ENCODE measurements at regions not wholly inside any gene's neighbourhood (a gene's known extent, or its start where the extent isn't known, plus 50 kb on each side); places are given as distances from the start of the nearest gene placed in this dataset.
A peak's percentile ranks its signal among the peaks of the same experiment; 100 is the strongest.

- no peak for DNase-seq (ENCODE audit: low read depth in 2 of 2)
Measured at GRCh38 chr20:39877788-39878187, 811.2 kb downstream of the MAFB start.

- no peak for DNase-seq (ENCODE audit: low read depth in 2 of 2)
Measured at GRCh38 chr20:39876976-39877635, 811.9 kb downstream of the MAFB start.

GRCh38 chr20:39875492-39876110 is 813.4 kb downstream of the MAFB start:
- no peak for DNase-seq (ENCODE audit: low read depth in 2 of 2)

GRCh38 chr20:39874049-39874893 is 814.8 kb downstream of the MAFB start:
- DNase-seq (ENCODE audit: low read depth in 2 of 2) = peak in 1 of 2 donors; percentile 10

GRCh38 chr20:39873286-39873685 is 815.8 kb downstream of the MAFB start:
- DNase-seq (ENCODE audit: low read depth in 2 of 2) = no peak

GRCh38 chr20:39871013-39871412 is 818.0 kb downstream of the MAFB start:
- no peak for DNase-seq (ENCODE audit: low read depth in 2 of 2)

- no peak for DNase-seq (ENCODE audit: low read depth in 2 of 2)
Measured at GRCh38 chr20:39865446-39865845, 823.6 kb downstream of the MAFB start.

GRCh38 chr20:39862470-39862891 is 826.6 kb downstream of the MAFB start:
- DNase-seq (ENCODE audit: low read depth in 2 of 2) = no peak

- DNase-seq (ENCODE audit: low read depth in 2 of 2) = no peak
Measured at GRCh38 chr20:39861381-39861780, 827.7 kb downstream of the MAFB start.

GRCh38 chr20:39857835-39858234 is 831.2 kb downstream of the MAFB start:
- no peak for DNase-seq (ENCODE audit: low read depth in 2 of 2)

GRCh38 chr20:39857187-39857586 is 831.8 kb downstream of the MAFB start:
- no peak for DNase-seq (ENCODE audit: low read depth in 2 of 2)

GRCh38 chr20:39855799-39856198 is 833.2 kb downstream of the MAFB start:
- DNase-seq (ENCODE audit: low read depth in 2 of 2) = no peak

GRCh38 chr20:39855056-39855455 is 834.0 kb downstream of the MAFB start:
- DNase-seq (ENCODE audit: low read depth in 2 of 2) = no peak

- no peak for DNase-seq (ENCODE audit: low read depth in 2 of 2)
Measured at GRCh38 chr20:39853636-39854035, 835.4 kb downstream of the MAFB start.

- no peak for DNase-seq (ENCODE audit: low read depth in 2 of 2)
Measured at GRCh38 chr20:39853050-39853449, 836.0 kb downstream of the MAFB start.

- DNase-seq (ENCODE audit: low read depth in 2 of 2) = no peak
Measured at GRCh38 chr20:39851459-39851858, 837.6 kb downstream of the MAFB start.

GRCh38 chr20:39850821-39851330 is 838.2 kb downstream of the MAFB start:
- no peak for DNase-seq (ENCODE audit: low read depth in 2 of 2)

GRCh38 chr20:39850246-39850645 is 838.8 kb downstream of the MAFB start:
- no peak for DNase-seq (ENCODE audit: low read depth in 2 of 2)

- DNase-seq (ENCODE audit: low read depth in 2 of 2) = no peak
Measured at GRCh38 chr20:39849664-39850063, 839.4 kb downstream of the MAFB start.

- no peak for DNase-seq (ENCODE audit: low read depth in 2 of 2)
Measured at GRCh38 chr20:39849171-39849570, 839.9 kb downstream of the MAFB start.

GRCh38 chr20:39839399-39840119 is 849.5 kb downstream of the MAFB start:
- no peak for DNase-seq (ENCODE audit: low read depth in 2 of 2)

- DNase-seq (ENCODE audit: low read depth in 2 of 2) = no peak
Measured at GRCh38 chr20:39837561-39837960, 851.5 kb downstream of the MAFB start.

All from activated CD4-positive, alpha-beta T cell treated with anti-CD3 and anti-CD28 coated beads for 24 hours (primary cell).